SU-DHL-6 (cell line): ENCODE measurements at regions not wholly inside any gene's neighbourhood (a gene's known extent, or its start where the extent isn't known, plus 50 kb on each side); places are given as distances from the start of the nearest gene placed in this dataset.

ENCODE experiments used
- EZH2phosphoT487 ChIP-seq: fragments of 200-600 bp; sonication (generic), shearing (Covaris generic); conservative IDR thresholded peaks from 2 replicates; pipeline ENCODE4 v1.6.1; 2018; ENCODE audit warnings: mild to moderate bottlenecking, antibody characterized with exemption, low read length, moderate library complexity, mixed read lengths
- TF ChIP-seq, protein P1 (sequence below): fragments of 200-600 bp; sonication (generic); IDR thresholded peaks from one replicate; pipeline ENCODE4 v1.5.1; 2017; ENCODE audit warnings: antibody characterized with exemption, mild to moderate bottlenecking, low read length, moderate library complexity; ENCODE audit not compliant: insufficient read depth, poor library complexity, severe bottlenecking

GRCh38 chr17:36885153-36885735, 52.0 kb upstream of the LHX1 start:
- TF ChIP-seq, protein P1, sequence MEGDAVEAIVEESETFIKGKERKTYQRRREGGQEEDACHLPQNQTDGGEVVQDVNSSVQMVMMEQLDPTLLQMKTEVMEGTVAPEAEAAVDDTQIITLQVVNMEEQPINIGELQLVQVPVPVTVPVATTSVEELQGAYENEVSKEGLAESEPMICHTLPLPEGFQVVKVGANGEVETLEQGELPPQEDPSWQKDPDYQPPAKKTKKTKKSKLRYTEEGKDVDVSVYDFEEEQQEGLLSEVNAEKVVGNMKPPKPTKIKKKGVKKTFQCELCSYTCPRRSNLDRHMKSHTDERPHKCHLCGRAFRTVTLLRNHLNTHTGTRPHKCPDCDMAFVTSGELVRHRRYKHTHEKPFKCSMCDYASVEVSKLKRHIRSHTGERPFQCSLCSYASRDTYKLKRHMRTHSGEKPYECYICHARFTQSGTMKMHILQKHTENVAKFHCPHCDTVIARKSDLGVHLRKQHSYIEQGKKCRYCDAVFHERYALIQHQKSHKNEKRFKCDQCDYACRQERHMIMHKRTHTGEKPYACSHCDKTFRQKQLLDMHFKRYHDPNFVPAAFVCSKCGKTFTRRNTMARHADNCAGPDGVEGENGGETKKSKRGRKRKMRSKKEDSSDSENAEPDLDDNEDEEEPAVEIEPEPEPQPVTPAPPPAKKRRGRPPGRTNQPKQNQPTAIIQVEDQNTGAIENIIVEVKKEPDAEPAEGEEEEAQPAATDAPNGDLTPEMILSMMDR = no peak
- no peak for TF ChIP-seq EZH2phosphoT487
